Fibroblast of lung (primary cell): ENCODE measurements at regions not wholly inside any gene's neighbourhood (a gene's known extent, or its start where the extent isn't known, plus 50 kb on each side); places are given as distances from the start of the nearest gene placed in this dataset.

Experiments
- EZH2 ChIP-seq: IDR thresholded peaks from 2 replicates; pipeline ENCODE4 v1.5.1; 2012; ENCODE audit warnings: low read length, control low read depth, mild to moderate bottlenecking; ENCODE audit errors: missing control alignments
- TF ChIP-seq, protein P1 (sequence below), 2 donors: IDR thresholded peaks in 1 of 2; conservative IDR thresholded peaks in 1 of 2; 1 replicate in 1 of 2; 2 replicates in 1 of 2; pipeline ENCODE4 v1.5.1; 2011 to 2012; ENCODE audit warnings: low read length in 2 of 2, control low read depth in 1 of 2, inconsistent platforms in 1 of 2, low read depth in 1 of 2, mild to moderate bottlenecking in 1 of 2

DNA sequence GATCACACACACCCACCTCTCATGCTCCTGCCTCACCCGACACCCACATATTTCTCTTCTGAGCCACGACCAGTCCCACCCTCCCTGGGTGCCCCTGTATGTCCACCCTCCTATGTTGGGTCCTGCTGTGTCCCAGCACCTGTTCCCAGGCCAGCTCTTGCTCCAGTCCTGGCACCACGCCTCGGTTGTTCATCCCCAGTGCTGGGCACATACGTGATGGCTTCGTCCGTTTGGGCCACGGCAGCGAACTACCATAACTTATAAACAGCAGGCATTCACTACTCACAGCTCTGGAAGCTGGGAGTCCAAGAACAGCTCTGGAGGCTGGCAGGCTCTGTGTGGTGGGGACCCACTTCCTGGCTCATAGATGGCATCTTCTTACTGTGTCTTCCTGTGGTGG is 116.9 kb downstream of the BRD1 start:
- TF ChIP-seq, protein P1, sequence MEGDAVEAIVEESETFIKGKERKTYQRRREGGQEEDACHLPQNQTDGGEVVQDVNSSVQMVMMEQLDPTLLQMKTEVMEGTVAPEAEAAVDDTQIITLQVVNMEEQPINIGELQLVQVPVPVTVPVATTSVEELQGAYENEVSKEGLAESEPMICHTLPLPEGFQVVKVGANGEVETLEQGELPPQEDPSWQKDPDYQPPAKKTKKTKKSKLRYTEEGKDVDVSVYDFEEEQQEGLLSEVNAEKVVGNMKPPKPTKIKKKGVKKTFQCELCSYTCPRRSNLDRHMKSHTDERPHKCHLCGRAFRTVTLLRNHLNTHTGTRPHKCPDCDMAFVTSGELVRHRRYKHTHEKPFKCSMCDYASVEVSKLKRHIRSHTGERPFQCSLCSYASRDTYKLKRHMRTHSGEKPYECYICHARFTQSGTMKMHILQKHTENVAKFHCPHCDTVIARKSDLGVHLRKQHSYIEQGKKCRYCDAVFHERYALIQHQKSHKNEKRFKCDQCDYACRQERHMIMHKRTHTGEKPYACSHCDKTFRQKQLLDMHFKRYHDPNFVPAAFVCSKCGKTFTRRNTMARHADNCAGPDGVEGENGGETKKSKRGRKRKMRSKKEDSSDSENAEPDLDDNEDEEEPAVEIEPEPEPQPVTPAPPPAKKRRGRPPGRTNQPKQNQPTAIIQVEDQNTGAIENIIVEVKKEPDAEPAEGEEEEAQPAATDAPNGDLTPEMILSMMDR (conservative IDR thresholded peaks at IDR 0.05 in 1 of 2, IDR thresholded peaks at IDR 0.05 in 1 of 2; ENCODE audit: low read depth in 1 of 2, low read length in 2 of 2), result no peak
- no peak for TF ChIP-seq EZH2
